ENCODE measurements at regions not wholly inside any gene's neighbourhood (a gene's known extent, or its start where the extent isn't known, plus 50 kb on each side); places are given as distances from the start of the nearest gene placed in this dataset.

DNA sequence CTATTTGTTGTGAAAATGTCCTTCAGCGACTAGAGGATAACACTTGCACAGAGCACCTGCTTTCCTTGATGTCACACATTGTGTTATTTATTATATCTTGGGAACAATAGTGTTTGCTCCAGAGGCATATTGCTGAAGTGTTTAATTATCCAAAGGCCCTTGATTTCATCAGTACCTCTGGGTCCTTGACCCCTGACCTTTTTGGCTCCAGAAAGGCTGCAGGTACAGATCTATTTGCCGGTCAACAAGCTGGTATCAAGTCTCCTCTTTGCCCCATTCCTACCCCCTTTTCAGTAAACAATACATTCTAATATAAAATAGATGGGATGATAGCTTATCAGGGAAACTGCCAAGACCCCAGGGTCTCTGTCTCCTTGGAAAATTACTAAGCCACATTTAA, 206.8 kb downstream of the DACT1 start:
- H3K27me3 Mint-ChIP-seq: peaks cover 7% of the 10 kb centered on the region
- ATAC-seq: no peak
- no peak overlapping the region for H3K4me3 Mint-ChIP-seq
- H3K4me1 Mint-ChIP-seq: no peaks in the 10 kb centered on the region
- H3K9me3 Mint-ChIP-seq: no peaks in the 10 kb centered on the region
- DNase-seq: no peak
- H3K27ac Mint-ChIP-seq: no peak overlapping the region

DNA sequence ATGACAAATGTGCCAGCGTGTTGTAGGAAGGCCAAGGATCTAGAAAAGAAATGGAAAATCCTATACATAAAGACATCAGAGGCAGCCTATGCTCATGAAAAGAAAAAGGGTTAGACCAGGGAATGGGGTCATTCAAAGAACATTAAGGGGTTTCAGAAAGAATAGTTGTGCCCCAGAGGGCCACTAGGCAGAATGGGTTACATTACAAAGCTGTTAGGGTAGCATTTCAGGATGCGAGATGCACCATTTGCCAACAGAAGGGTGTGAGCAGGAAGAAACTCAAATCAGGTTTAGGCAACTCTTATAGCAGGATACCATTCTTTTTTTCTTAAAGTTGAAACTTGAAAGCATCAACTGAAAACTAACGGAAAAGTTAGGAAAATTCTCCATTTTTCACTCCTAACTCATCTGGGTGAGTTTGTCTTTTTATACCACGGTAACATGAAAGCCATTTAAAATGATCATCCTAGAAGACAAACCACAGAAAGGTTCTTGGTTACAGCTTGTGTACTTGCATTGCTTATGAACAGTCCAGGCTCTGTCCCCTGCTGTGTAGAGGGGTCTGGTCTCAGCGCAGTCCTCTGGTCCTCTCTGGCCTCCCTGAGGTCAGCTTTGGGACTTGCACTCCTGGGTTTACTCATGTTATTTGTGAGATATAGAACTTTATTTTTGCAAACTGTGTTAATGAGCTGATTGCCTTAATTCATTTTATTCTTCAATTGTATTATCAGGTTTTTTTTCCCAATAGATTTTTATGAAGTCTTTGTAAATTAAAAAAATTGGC, 209.1 kb downstream of the DACT1 start:
- Mint-ChIP-seq H3K4me1 (no peaks in the 10 kb centered on the region), H3K9me3 (no peaks in the 10 kb centered on the region), H3K27me3 (peaks cover 7% of the 10 kb centered on the region), H3K27ac (peak overlapping the region in 1 of 2 donors; percentile 49), H3K4me3 (no peak overlapping the region)
- ATAC-seq: no peak
- DNase-seq: no peak

DNA sequence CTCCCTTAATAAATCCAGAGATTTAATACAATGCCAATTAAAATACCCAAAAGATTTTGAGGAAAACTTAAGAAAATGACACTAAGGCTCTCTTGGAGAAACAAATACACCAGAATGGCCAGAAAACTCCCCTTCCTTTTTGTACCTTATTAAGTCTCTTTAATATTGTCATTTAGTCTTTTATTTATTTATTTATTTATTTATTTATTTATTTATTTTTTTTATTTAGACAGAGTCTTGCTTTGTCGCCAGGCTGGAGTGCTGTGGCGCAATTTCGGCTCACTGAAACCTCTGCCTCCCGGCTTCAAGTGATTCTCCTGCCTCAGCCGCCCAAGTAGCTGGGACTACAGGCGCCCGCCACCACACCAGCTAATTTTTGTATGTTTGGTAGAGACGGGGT, 210.6 kb downstream of the DACT1 start:
- no peaks in the 10 kb centered on the region for H3K4me1 Mint-ChIP-seq
- no peak overlapping the region for H3K27ac Mint-ChIP-seq
- ATAC-seq (no peak), DNase-seq (no peak)
- no peaks in the 10 kb centered on the region for H3K9me3 Mint-ChIP-seq
- no peak overlapping the region for H3K4me3 Mint-ChIP-seq
- peaks cover 7% of the 10 kb centered on the region for H3K27me3 Mint-ChIP-seq

DNA sequence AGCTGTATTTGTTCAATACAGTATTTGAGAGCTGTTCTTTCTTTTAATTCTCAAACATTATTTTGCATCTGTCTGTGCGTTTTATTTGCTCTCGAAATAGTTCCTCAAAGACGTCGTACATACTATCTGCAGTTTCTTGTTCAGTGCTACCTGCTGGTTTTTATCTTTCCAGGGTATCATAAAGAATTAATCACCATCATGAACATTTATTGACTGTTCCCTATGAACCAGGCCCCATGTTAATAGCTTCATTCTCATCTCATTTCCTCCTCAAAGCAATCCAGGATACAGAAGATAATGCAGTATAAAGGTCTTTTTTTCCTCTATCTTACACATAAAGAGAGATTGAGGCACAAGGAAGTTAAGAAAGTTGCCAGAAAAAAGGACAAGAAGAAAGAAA, 211.8 kb downstream of the DACT1 start:
- no peak overlapping the region for H3K4me3 Mint-ChIP-seq
- DNase-seq: no peak

DNA sequence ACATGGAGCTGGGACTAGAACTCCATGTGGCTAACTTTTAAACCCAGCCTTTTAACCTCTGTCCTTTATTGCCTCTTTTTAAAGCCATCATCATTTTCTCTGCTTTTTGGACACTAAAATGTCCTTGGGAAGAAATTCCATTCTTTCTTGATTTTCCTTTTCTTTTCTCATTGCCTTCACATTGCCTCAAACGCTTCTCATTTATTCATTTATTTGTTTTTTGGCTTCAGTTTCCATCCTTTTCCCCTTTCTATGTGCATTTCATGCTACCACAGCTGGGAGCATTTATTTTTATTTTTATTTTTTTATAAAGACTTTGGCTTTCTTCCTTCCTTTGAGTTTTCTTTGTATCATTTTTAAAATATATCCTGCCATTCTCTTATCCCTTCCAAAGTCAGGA, 212.2 kb downstream of the DACT1 start:
- H3K4me3 Mint-ChIP-seq: no peak overlapping the region
- no peak overlapping the region for H3K27ac Mint-ChIP-seq
- no peak for DNase-seq
- no peak for ATAC-seq
- H3K9me3 Mint-ChIP-seq: no peaks in the 10 kb centered on the region
- peaks cover 7% of the 10 kb centered on the region for H3K27me3 Mint-ChIP-seq
- no peaks in the 10 kb centered on the region for H3K4me1 Mint-ChIP-seq

More for the DNA sequence above, 211.8 kb downstream of the DACT1 start:
- Mint-ChIP-seq H3K9me3 (no peaks in the 10 kb centered on the region), H3K27me3 (peaks cover 7% of the 10 kb centered on the region), H3K4me1 (no peaks in the 10 kb centered on the region), H3K27ac (no peak overlapping the region)
- ATAC-seq: no peak

DNA sequence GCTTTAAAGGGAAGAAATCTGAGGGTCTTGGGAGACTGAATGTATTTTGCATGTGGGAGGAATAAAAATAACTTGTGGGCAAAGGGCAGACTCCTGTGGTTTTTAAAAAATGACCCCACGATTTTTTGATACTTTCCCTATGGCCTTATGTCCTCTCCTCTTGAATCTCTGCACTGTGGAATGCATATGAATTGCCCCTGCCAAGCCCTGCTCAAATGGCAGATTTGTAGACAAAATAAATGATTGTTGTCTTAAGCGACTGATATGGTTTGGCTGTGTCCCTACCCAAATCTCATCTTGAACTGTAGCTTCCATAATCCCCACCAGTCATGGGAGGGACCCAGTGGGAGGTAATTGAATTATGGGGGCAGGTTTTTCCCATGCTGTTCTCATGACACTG, 223.8 kb downstream of the DACT1 start:
- ATAC-seq: no peak

DNA sequence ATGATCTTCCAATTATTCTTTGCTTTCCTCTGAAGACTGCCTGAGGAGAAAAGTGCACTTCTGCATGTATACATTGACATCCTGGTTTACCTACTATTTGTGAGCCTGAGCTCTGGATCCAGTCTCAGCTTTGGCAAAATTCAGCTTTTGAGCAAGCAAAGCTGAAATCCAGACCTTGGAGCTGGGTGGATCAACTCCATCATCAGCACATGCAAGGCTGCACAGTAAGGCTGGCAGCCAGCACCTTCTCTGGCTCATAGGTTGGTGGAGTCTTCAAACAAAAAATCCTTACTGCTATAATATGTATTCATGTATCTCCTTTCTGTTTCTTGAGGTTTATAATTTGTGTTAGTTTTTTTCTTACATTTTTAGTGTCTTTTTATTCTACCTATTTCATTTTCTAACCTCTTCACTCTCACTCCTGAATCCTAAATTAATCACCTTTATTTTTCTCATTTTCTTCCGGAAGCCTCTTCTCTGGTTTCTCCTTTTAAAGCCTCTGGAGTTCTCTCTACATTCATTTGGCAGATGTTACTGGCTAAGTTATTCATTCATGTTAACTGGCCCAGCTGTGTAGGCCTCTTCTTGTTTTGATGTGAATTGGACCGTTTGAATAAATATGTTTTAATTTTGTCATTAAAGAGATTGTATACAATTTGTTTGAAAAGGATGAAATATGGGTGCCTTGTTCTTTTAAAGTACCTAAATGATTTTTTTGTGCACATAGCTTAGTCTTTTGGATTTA, 224.8 kb downstream of the DACT1 start:
- ATAC-seq (no peak), DNase-seq (no peak)
- Mint-ChIP-seq H3K4me3 (no peak overlapping the region), H3K27me3 (peaks cover 9% of the 10 kb centered on the region), H3K4me1 (no peaks in the 10 kb centered on the region), H3K27ac (no peak overlapping the region), H3K9me3 (peaks cover 7 to 32% of the 10 kb centered on the region in 2 donors)

More for the DNA sequence above, 223.8 kb downstream of the DACT1 start:
- no peak for DNase-seq
- Mint-ChIP-seq H3K27ac (no peak overlapping the region), H3K9me3 (peaks cover 7 to 32% of the 10 kb centered on the region in 2 donors), H3K4me1 (no peaks in the 10 kb centered on the region), H3K27me3 (peaks cover 16% of the 10 kb centered on the region), H3K4me3 (no peak overlapping the region)

DNA sequence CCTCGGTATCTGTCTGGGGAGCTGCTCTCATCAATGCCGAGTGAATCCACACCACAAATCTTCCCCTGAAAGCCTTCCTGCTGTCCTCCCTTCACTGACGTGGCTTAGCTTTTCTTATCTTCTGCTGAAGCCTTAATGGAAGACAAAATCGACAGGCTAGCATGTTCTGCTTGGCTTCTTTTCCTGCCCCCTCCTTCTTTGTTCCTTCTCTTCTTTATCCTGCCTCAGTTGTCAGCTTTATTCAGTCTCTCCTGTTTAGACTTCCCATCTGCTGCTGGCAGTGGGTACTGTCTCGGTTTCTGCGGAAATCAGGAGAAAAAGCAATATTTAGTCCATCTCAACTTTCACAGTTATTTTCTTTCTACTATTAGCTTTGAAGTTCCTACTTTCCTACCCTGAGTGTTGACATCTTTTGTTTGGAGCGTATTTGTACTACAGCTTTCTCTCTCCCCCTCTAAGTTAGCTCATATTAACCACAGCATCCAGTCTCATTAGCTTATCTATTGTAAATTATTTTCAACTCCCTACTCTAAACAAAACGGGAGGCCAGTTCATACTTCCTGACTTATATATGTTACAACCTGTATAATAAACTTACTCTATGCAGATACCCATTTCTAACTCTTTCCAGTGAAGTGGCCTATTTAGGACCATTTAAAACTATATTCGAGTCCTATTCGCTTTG, 226.0 kb downstream of the DACT1 start:
- H3K9me3 Mint-ChIP-seq: peaks cover 7 to 26% of the 10 kb centered on the region in 2 donors
- no peak for DNase-seq
- peaks cover 9% of the 10 kb centered on the region for H3K27me3 Mint-ChIP-seq
- no peaks in the 10 kb centered on the region for H3K4me1 Mint-ChIP-seq
- no peak overlapping the region for H3K27ac Mint-ChIP-seq
- no peak for ATAC-seq
- no peak overlapping the region for H3K4me3 Mint-ChIP-seq

DNA sequence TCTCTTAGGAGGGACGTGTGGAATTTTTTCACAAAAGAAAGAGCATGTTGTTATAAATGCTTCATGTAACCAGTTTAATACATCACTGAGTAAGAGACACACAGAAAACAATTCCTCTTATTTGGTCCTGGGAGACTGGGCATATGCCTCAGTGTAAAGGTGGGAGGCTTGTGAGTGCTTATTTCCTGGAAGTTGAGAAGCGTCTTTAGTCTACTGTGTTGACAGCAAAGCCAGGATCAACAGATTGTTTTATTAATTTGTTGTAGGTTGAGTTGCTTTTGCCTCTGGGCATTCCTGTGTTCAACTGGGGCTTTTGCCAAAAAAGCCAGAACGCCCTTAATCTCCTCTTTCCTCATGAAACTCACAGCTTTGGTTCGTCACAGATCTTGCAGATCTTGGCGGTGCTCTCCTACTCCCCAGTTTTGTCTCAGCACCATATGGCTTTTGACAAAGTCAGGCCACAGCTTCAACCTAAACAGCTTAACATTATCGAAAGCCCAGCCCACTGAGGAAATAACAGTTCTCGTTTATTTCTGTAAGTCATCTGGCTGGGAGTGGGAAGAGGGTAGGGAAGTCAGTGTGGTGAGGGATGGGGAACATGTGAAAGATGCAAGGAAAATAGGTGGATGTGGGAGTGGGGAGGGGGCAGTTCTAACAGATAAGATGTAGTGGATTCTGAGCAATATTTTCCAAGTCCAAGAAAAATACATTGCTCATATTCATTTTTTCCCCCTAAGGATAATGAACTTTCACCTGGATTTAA, 227.2 kb downstream of the DACT1 start:
- no peak for DNase-seq
- H3K27me3 Mint-ChIP-seq: peaks cover 16% of the 10 kb centered on the region
- H3K27ac Mint-ChIP-seq: no peak overlapping the region
- no peak overlapping the region for H3K4me3 Mint-ChIP-seq
- no peak for ATAC-seq
- H3K9me3 Mint-ChIP-seq: peaks cover 0 to 15% of the 10 kb centered on the region in 2 donors
- H3K4me1 Mint-ChIP-seq: no peaks in the 10 kb centered on the region

DNA sequence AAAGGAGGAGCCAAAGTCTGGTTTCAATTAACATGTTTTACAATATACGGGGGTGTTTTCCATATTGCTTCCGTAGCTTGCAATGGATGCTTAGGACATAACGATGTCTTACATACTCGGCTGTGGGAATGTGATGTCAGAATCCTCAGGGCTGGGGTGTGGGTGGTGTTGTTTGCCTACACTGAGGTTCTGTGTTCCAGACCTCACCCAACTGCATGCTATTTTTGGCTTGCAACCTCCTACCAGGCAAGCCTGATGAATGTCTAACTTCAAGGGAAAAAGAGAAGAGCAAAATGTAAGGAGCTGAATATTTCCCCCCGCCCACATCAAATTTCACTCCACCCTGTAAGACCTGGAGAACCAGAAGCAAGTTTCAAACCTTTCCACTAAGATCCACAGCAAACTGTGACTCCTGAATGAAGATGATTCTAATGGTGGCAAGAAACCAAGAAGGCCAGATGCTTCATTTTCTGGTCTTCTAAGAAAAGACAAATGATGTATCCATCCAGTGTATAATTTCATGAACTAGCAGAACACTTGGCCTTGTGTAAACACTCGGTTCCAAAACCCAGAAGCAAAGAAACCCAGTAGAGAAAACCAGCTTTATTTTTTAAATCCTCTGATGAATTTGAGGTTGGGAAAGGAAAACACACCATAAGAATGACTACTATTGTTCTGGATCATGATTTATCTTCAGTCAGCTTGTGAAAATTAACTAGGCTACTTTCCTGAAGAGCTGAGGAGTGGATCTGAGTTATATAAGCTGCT, 227.9 kb downstream of the DACT1 start:
- Mint-ChIP-seq H3K9me3 (peaks cover 0 to 7% of the 10 kb centered on the region in 2 donors), H3K4me1 (no peaks in the 10 kb centered on the region), H3K4me3 (no peak overlapping the region), H3K27ac (no peak overlapping the region), H3K27me3 (peaks cover 16% of the 10 kb centered on the region)
- DNase-seq (no peak), ATAC-seq (no peak)

DNA sequence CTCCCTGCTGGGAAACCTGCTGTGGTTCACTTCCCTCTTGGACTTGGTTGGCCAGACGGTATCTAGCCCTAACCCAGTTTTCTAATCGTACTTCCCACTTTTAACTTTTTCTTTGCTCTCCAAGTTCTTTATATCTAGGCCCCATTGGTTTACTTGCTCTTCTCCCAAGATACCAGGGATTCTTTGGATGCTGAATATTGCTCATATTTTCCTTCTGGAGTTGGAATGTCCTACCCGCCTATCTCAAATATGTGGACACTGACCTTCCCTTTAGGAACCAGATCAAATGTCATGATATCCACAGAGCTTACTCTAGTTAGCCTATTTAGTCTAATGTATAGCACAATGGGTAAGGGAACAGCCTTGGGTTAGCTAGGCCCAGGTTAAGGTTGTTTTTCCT, 228.6 kb downstream of the DACT1 start:
- Mint-ChIP-seq H3K4me1 (no peaks in the 10 kb centered on the region), H3K27me3 (peaks cover 16% of the 10 kb centered on the region), H3K9me3 (peaks cover 0 to under 1% of the 10 kb centered on the region in 2 donors), H3K27ac (no peak overlapping the region), H3K4me3 (no peak overlapping the region)
- ATAC-seq: no peak
- DNase-seq: no peak

DNA sequence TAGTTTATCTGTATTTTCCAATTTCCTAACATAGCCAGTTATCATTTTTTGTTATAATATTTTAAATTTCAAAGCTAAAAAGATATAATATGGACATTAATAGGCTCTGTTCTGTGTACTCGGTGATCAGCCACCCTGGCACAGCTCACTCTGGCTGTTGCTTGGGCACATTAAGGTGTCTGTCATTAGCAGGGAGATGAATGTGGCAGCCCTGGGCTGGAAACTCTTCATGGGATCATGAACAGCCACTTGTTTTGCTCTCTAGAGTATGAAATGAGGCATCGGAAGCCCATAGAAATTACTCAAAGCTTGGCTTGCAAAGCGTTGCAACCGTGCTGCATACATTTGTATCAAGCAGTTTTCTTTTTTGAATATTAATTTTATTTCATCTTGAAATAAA, 233.2 kb downstream of the DACT1 start:
- peaks cover 7% of the 10 kb centered on the region for H3K27me3 Mint-ChIP-seq
- no peak overlapping the region for H3K27ac Mint-ChIP-seq
- DNase-seq: no peak
- H3K4me3 Mint-ChIP-seq: no peak overlapping the region
- ATAC-seq: no peak
- H3K4me1 Mint-ChIP-seq: no peaks in the 10 kb centered on the region
- H3K9me3 Mint-ChIP-seq: no peaks in the 10 kb centered on the region

DNA sequence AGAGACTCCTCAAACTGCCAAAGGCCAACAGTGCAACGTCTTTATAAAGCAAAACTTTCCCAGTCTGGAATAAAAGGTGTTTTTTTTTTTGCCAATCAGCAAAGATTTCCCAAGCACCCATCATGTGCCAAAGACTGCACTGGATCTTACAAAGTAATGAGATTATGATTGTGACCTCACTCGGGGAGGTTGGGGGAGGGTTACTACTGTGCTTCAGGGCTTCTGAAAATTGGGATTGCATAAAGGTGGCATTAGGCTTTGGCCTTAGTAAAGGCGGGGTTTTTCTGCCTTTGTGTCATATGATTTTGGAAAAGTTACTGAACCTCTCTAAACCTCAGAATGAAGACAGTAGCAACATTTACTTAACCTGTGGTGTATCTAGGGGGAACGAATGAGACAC, 233.8 kb downstream of the DACT1 start:
- DNase-seq (no peak), ATAC-seq (no peak)
- no peaks in the 10 kb centered on the region for H3K9me3 Mint-ChIP-seq
- H3K27ac Mint-ChIP-seq: no peak overlapping the region
- peaks cover 9% of the 10 kb centered on the region for H3K27me3 Mint-ChIP-seq
- H3K4me3 Mint-ChIP-seq: no peak overlapping the region
- H3K4me1 Mint-ChIP-seq: no peaks in the 10 kb centered on the region

DNA sequence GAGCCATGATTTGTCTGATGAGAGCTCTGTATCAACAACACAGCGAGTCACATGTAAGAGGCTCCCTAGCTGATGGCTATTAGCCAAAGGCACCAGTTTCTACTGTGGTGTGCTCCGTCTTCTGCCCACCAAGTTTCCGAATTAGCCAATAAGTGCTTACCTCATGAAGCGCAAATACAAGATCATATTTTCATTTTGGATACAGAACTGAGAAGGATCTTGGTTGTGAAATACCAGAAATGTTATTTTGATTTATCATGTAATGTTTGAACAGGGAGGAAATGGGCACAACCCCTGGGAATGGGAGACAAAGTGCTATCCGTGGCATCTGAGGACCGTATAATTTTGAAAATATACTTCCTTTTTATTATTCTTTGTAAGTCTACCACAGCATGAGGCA, 234.3 kb downstream of the DACT1 start:
- H3K27me3 Mint-ChIP-seq: peaks cover 14% of the 10 kb centered on the region
- no peak overlapping the region for H3K27ac Mint-ChIP-seq
- ATAC-seq (no peak), DNase-seq (no peak)
- H3K4me3 Mint-ChIP-seq: no peak overlapping the region
- no peaks in the 10 kb centered on the region for H3K9me3 Mint-ChIP-seq
- no peaks in the 10 kb centered on the region for H3K4me1 Mint-ChIP-seq
